HepG2 (cell line): ENCODE measurements at regions not wholly inside any gene's neighbourhood (a gene's known extent, or its start where the extent isn't known, plus 50 kb on each side); places are given as distances from the start of the nearest gene placed in this dataset.

Experiments
- BCL6 ChIP-seq: IDR thresholded peaks from 2 replicates; pipeline ENCODE4 v1.6.1; 2016; ENCODE audit warnings: missing genetic modification reagents, missing compliant biosample characterization
- BORCS8-MEF2B ChIP-seq: sonication (generic); formaldehyde crosslinking; IDR thresholded peaks from 2 replicates; pipeline ENCODE4 v1.8.0; 2022; ENCODE audit warnings: mild to moderate bottlenecking, missing genetic modification reagents
- DPF2 ChIP-seq: sonication (generic); formaldehyde crosslinking; IDR thresholded peaks from 2 replicates; pipeline ENCODE4 v1.4.0; 2020; ENCODE audit warnings: mild to moderate bottlenecking, low read depth, missing genetic modification reagents, borderline replicate concordance
- GABPB1 ChIP-seq: IDR thresholded peaks from 2 replicates; pipeline ENCODE4 v1.6.1; 2016; ENCODE audit warnings: mild to moderate bottlenecking, missing genetic modification reagents, moderate library complexity, missing compliant biosample characterization
- GATAD2A ChIP-seq: IDR thresholded peaks from 2 replicates; pipeline ENCODE4 v1.6.1; 2016
- JUN ChIP-seq: sonication (generic); formaldehyde crosslinking; IDR thresholded peaks from 2 replicates; pipeline ENCODE4 v1.4.0; 2020; ENCODE audit warnings: mild to moderate bottlenecking, missing genetic modification reagents
- MBD4 ChIP-seq: IDR thresholded peaks from 2 replicates; pipeline ENCODE4 v1.6.1; 2012; ENCODE audit warnings: low read length, inconsistent platforms, borderline replicate concordance
- NR2F2 ChIP-seq: IDR thresholded peaks from 2 replicates; pipeline ENCODE4 v1.6.1; 2012; ENCODE audit warnings: low read depth, inconsistent platforms, borderline replicate concordance
- PITX1 ChIP-seq: sonication (generic); formaldehyde crosslinking; IDR thresholded peaks from 2 replicates; pipeline ENCODE4 v1.5.1; 2020; ENCODE audit warnings: mild to moderate bottlenecking, missing genetic modification reagents
- REL ChIP-seq: sonication (generic); formaldehyde crosslinking; conservative IDR thresholded peaks from 2 replicates; pipeline ENCODE4 v1.8.0; 2022; ENCODE audit warnings: mild to moderate bottlenecking, missing genetic modification reagents, moderate library complexity
- RFXANK ChIP-seq: IDR thresholded peaks from 2 replicates; pipeline ENCODE4 v1.6.1; 2016
- SATB2 ChIP-seq: sonication (generic); formaldehyde crosslinking; IDR thresholded peaks from 2 replicates; pipeline ENCODE4 v1.5.0; 2020; ENCODE audit warnings: missing genetic modification reagents
- XRCC5 ChIP-seq: fragments of 200-400 bp; formaldehyde crosslinking; optimal IDR thresholded peaks from 2 replicates; pipeline ENCODE3; 2017; ENCODE audit warnings: mild to moderate bottlenecking, low read length
- ZNF326 ChIP-seq: sonication (generic); formaldehyde crosslinking; IDR thresholded peaks from 2 replicates; pipeline ENCODE4 v1.4.0; 2020; ENCODE audit warnings: missing genetic modification reagents, borderline replicate concordance
- ZNF530 ChIP-seq: sonication (generic); formaldehyde crosslinking; IDR thresholded peaks from 2 replicates; pipeline ENCODE4 v1.5.0; 2020; ENCODE audit warnings: low read depth, mild to moderate bottlenecking, missing genetic modification reagents
- ZNF839 ChIP-seq: sonication (generic); formaldehyde crosslinking; IDR thresholded peaks from 2 replicates; pipeline ENCODE4 v1.4.0; 2020; ENCODE audit warnings: missing genetic modification reagents, mild to moderate bottlenecking, borderline replicate concordance
- ZZZ3 ChIP-seq: sonication (generic); formaldehyde crosslinking; IDR thresholded peaks from 2 replicates; pipeline ENCODE4 v1.4.0; 2020; ENCODE audit warnings: missing genetic modification reagents, mild to moderate bottlenecking, borderline replicate concordance
- TF ChIP-seq, protein P1 (sequence below): sonication (generic); formaldehyde crosslinking; IDR thresholded peaks from 2 replicates; pipeline ENCODE4 v1.4.0; 2020; ENCODE audit warnings: missing genetic modification reagents
- TF ChIP-seq, protein P2 (sequence below): sonication (generic); formaldehyde crosslinking; IDR thresholded peaks from 2 replicates; pipeline ENCODE4 v1.5.0; 2020; ENCODE audit warnings: mild to moderate bottlenecking, missing genetic modification reagents, borderline replicate concordance
- TF ChIP-seq, protein P3 (sequence below): IDR thresholded peaks from 2 replicates; pipeline ENCODE4 v1.6.1; 2016; ENCODE audit warnings: control low read depth
- TF ChIP-seq, protein P4 (sequence below): sonication (generic); formaldehyde crosslinking; IDR thresholded peaks from 2 replicates; pipeline ENCODE4 v1.4.0; 2020; ENCODE audit warnings: missing genetic modification reagents

DNA sequence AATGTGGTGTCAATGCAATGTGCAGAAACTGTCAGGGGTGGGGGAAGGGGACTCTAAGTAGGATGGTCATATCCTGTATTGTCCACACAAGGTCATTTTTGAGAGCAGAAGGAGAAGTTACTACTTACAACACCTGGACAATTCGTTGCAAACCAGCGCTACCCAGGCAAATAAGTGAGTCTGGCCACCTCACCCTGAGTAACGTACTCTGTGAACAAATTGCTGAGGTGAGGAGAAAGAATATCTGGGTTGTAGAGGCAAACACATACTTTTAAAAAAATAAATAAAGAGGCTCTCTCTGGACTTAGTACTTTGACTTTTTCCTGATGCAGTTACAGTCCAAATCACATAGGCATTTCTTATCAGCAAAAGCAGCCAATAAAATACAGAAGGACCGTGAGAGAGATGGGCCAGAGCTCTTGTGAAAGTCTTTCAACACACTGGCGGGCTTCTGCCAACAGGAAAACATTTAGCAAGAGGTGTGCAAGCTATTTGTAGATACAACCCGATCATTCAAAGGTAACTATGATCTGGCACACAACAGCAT is 268.2 kb upstream of the ID2 start (continued):
- TF ChIP-seq, protein P1, sequence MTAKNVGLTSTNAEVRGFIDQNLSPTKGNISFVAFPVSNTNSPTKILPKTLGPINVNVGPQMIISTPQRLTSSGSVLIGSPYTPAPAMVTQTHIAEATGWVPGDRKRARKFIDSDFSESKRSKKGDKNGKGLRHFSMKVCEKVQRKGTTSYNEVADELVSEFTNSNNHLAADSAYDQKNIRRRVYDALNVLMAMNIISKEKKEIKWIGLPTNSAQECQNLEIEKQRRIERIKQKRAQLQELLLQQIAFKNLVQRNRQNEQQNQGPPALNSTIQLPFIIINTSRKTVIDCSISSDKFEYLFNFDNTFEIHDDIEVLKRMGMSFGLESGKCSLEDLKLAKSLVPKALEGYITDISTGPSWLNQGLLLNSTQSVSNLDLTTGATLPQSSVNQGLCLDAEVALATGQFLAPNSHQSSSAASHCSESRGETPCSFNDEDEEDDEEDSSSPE (CRISPR knock-in tag) = peak; percentile 87
- no peak for TF ChIP-seq ZZZ3 (CRISPR knock-in tag)
- no peak for TF ChIP-seq ZNF839 (CRISPR knock-in tag)
- TF ChIP-seq MBD4 = no peak
- TF ChIP-seq, protein P2, sequence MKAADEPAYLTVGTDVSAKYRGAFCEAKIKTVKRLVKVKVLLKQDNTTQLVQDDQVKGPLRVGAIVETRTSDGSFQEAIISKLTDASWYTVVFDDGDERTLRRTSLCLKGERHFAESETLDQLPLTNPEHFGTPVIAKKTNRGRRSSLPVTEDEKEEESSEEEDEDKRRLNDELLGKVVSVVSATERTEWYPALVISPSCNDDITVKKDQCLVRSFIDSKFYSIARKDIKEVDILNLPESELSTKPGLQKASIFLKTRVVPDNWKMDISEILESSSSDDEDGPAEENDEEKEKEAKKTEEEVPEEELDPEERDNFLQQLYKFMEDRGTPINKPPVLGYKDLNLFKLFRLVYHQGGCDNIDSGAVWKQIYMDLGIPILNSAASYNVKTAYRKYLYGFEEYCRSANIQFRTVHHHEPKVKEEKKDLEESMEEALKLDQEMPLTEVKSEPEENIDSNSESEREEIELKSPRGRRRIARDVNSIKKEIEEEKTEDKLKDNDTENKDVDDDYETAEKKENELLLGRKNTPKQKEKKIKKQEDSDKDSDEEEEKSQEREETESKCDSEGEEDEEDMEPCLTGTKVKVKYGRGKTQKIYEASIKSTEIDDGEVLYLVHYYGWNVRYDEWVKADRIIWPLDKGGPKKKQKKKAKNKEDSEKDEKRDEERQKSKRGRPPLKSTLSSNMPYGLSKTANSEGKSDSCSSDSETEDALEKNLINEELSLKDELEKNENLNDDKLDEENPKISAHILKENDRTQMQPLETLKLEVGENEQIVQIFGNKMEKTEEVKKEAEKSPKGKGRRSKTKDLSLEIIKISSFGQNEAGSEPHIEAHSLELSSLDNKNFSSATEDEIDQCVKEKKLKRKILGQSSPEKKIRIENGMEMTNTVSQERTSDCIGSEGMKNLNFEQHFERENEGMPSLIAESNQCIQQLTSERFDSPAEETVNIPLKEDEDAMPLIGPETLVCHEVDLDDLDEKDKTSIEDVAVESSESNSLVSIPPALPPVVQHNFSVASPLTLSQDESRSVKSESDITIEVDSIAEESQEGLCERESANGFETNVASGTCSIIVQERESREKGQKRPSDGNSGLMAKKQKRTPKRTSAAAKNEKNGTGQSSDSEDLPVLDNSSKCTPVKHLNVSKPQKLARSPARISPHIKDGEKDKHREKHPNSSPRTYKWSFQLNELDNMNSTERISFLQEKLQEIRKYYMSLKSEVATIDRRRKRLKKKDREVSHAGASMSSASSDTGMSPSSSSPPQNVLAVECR (CRISPR knock-in tag) = peak; percentile 55; the same call in 1 of the 2 replicates
- no peak for TF ChIP-seq REL (CRISPR knock-in tag)
- no peak for TF ChIP-seq GABPB1 (CRISPR knock-in tag)
- no peak for TF ChIP-seq ZNF530
- 0 out of 2 replicates have a peak, but pooled peaks have one; percentile 47 for TF ChIP-seq DPF2
- peak; percentile 88 for TF ChIP-seq GATAD2A (CRISPR knock-in tag)
- no peak for TF ChIP-seq ZNF326 (CRISPR knock-in tag)
- TF ChIP-seq XRCC5 = no peak
- no peak for TF ChIP-seq BORCS8-MEF2B (CRISPR knock-in tag)
- 0 out of 2 replicates have a peak, but pooled peaks have one; percentile 41 for TF ChIP-seq NR2F2
- TF ChIP-seq BCL6 (CRISPR knock-in tag) = peak; percentile 62
- no peak for TF ChIP-seq SATB2 (CRISPR knock-in tag)
- no peak for TF ChIP-seq RFXANK (CRISPR knock-in tag)
- TF ChIP-seq JUN (CRISPR knock-in tag) = peak; percentile 25; the same call in 1 of the 2 replicates
- TF ChIP-seq, protein P3, sequence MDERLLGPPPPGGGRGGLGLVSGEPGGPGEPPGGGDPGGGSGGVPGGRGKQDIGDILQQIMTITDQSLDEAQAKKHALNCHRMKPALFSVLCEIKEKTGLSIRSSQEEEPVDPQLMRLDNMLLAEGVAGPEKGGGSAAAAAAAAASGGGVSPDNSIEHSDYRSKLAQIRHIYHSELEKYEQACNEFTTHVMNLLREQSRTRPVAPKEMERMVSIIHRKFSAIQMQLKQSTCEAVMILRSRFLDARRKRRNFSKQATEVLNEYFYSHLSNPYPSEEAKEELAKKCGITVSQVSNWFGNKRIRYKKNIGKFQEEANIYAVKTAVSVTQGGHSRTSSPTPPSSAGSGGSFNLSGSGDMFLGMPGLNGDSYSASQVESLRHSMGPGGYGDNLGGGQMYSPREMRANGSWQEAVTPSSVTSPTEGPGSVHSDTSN = 0 out of 2 replicates have a peak, but pooled peaks have one; percentile 18
- TF ChIP-seq PITX1 (CRISPR knock-in tag) = 0 out of 2 replicates have a peak, but pooled peaks have one; percentile 31
- TF ChIP-seq, protein P4, sequence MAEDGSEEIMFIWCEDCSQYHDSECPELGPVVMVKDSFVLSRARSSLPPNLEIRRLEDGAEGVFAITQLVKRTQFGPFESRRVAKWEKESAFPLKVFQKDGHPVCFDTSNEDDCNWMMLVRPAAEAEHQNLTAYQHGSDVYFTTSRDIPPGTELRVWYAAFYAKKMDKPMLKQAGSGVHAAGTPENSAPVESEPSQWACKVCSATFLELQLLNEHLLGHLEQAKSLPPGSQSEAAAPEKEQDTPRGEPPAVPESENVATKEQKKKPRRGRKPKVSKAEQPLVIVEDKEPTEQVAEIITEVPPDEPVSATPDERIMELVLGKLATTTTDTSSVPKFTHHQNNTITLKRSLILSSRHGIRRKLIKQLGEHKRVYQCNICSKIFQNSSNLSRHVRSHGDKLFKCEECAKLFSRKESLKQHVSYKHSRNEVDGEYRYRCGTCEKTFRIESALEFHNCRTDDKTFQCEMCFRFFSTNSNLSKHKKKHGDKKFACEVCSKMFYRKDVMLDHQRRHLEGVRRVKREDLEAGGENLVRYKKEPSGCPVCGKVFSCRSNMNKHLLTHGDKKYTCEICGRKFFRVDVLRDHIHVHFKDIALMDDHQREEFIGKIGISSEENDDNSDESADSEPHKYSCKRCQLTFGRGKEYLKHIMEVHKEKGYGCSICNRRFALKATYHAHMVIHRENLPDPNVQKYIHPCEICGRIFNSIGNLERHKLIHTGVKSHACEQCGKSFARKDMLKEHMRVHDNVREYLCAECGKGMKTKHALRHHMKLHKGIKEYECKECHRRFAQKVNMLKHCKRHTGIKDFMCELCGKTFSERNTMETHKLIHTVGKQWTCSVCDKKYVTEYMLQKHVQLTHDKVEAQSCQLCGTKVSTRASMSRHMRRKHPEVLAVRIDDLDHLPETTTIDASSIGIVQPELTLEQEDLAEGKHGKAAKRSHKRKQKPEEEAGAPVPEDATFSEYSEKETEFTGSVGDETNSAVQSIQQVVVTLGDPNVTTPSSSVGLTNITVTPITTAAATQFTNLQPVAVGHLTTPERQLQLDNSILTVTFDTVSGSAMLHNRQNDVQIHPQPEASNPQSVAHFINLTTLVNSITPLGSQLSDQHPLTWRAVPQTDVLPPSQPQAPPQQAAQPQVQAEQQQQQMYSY (CRISPR knock-in tag) = no peak
